B cell (primary cell): ENCODE measurements at regions not wholly inside any gene's neighbourhood (a gene's known extent, or its start where the extent isn't known, plus 50 kb on each side); places are given as distances from the start of the nearest gene placed in this dataset.

Source experiments
- ATAC-seq: fragments of 200-7000 bp; cut with Tn5 transposase; one replicate; pipeline ENCODE4 v1.10.0; 2021; ENCODE audit warnings: low read depth, mild to moderate bottlenecking, moderate number of reproducible peaks, moderate library complexity
- CTCF ChIA-PET: fragments of 350-600 bp; sonication (Branson Sonifier 250); formaldehyde crosslinking; loops from one replicate; lab custom pipeline; 2021; ENCODE audit warnings: antibody characterized with exemption, inconsistent platforms; lab: Charles Lee
- POLR2A ChIA-PET: fragments of 350-600 bp; sonication (Branson Sonifier 250); formaldehyde crosslinking; loops from one replicate; lab custom pipeline; 2021; ENCODE audit warnings: antibody characterized with exemption; lab: Charles Lee
- DNase-seq: peaks from one replicate; pipeline ENCODE4 v3.0.0; 2013
- H2AFZ ChIP-seq: 2 replicates; pipeline ENCODE4 v1.6.1; 2012; ENCODE audit warnings: mild to moderate bottlenecking, low read depth, low read length; ENCODE audit not compliant: insufficient read depth, poor library complexity, severe bottlenecking
- H3K27ac ChIP-seq, 2 donors: 1 replicate in 1 of 2; 2 replicates in 1 of 2; pipeline ENCODE4 v1.5.1; 2012 to 2013; ENCODE audit warnings: low read length in 2 of 2, mild to moderate bottlenecking in 2 of 2, moderate library complexity in 1 of 2
- H3K27me3 ChIP-seq, 4 experiments: fragments of 200-600 bp in 1 of 4; sonication (generic) in 1 of 4; replicated peaks in 1 of 4; 1 replicate in 2 of 4; 2 replicates in 2 of 4; pipeline versions ENCODE4 v1.6.1 to v1.7.0; 2013 to 2016; ENCODE audit warnings: low read length in 3 of 4, mild to moderate bottlenecking in 2 of 4, mixed read lengths in 1 of 4, moderate library complexity in 1 of 4; ENCODE audit not compliant: insufficient read depth in 4 of 4, control insufficient read depth in 3 of 4; ENCODE audit errors: control extremely low read depth in 1 of 4
- H3K36me3 ChIP-seq, 2 experiments: replicated peaks in 1 of 2; 1 replicate in 1 of 2; 2 replicates in 1 of 2; pipeline versions ENCODE4 v1.6.1 to v1.7.1; 2013; ENCODE audit warnings: low read length in 1 of 2; ENCODE audit not compliant: insufficient read depth in 2 of 2, control insufficient read depth in 1 of 2; ENCODE audit errors: control extremely low read depth in 1 of 2, extremely low read depth in 1 of 2
- H3K4me1 ChIP-seq, 2 donors: fragments of 200-600 bp in 1 of 2; sonication (generic) in 1 of 2; 1 replicate in 1 of 2; 2 replicates in 1 of 2; pipeline versions ENCODE4 v1.5.1 to v1.6.1; 2013 to 2017; ENCODE audit warnings: low read length in 2 of 2; ENCODE audit not compliant: control insufficient read depth in 2 of 2, insufficient read depth in 2 of 2
- H3K4me2 ChIP-seq: replicated peaks from 2 replicates; pipeline ENCODE3; 2012; ENCODE audit warnings: mild to moderate bottlenecking, low read depth, low read length; ENCODE audit not compliant: poor library complexity, severe bottlenecking
- H3K4me3 ChIP-seq, 5 experiments: fragments of 200-600 bp in 1 of 5; sonication (generic) in 1 of 5; 1 replicate in 3 of 5; 2 replicates in 2 of 5; pipeline versions ENCODE4 v1.5.1 to v1.7.0; 2011 to 2016; ENCODE audit warnings: low read length in 4 of 5, mild to moderate bottlenecking in 4 of 5, low read depth in 2 of 5, control low read depth in 1 of 5, moderate library complexity in 1 of 5; ENCODE audit not compliant: insufficient read depth in 1 of 5; ENCODE audit errors: control extremely low read depth in 1 of 5, extremely low read depth in 1 of 5
- H3K79me2 ChIP-seq: fragments of 200-600 bp; sonication (generic); one replicate; pipeline ENCODE4 v1.6.0; 2016; ENCODE audit warnings: low read length; ENCODE audit not compliant: control insufficient read depth, insufficient read depth
- H3K9ac ChIP-seq: fragments of 200-600 bp; sonication (generic); 2 replicates; pipeline ENCODE4 v1.6.1; 2017; ENCODE audit warnings: mild to moderate bottlenecking, low read length, moderate library complexity
- H3K9me3 ChIP-seq, 3 donors: one replicate each; pipeline versions ENCODE4 v1.6.1 to v1.7.1; 2013; ENCODE audit warnings: low read length in 2 of 3; ENCODE audit not compliant: control insufficient read depth in 2 of 3, insufficient read depth in 1 of 3; ENCODE audit errors: control extremely low read depth in 1 of 3
- H4K20me1 ChIP-seq: 2 replicates; pipeline ENCODE4 v1.6.0; 2012; ENCODE audit warnings: mild to moderate bottlenecking, low read length; ENCODE audit not compliant: insufficient read depth, control insufficient read depth, poor library complexity, severe bottlenecking
- H3K27ac Mint-ChIP-seq: one replicate; pipeline ENCODE4 v1.8.0; 2021; ENCODE audit warnings: mixed read lengths
- H3K27me3 Mint-ChIP-seq: one replicate; pipeline ENCODE4 v1.8.0; 2021; ENCODE audit warnings: mixed read lengths
- H3K4me1 Mint-ChIP-seq: one replicate; pipeline ENCODE4 v1.8.0; 2021; ENCODE audit warnings: mixed read lengths
- H3K4me3 Mint-ChIP-seq: one replicate; pipeline ENCODE4 v1.8.0; 2021; ENCODE audit warnings: mixed read lengths
- H3K9me3 Mint-ChIP-seq: one replicate; pipeline ENCODE4 v1.8.0; 2022; ENCODE audit warnings: mixed read lengths; ENCODE audit not compliant: insufficient read depth
- EZH2 ChIP-seq: IDR thresholded peaks from 2 replicates; pipeline ENCODE4 v1.6.1; 2012; ENCODE audit warnings: borderline replicate concordance, low read depth, mild to moderate bottlenecking, moderate library complexity, low read length; ENCODE audit not compliant: insufficient read depth, poor library complexity, severe bottlenecking
- WGBS: methylation state at CpG from one replicate; pipeline ENCODE4 v1.1.5; 2013; ENCODE audit warnings: missing lambda C conversion rate; ENCODE audit not compliant: insufficient coverage; 5-methylcytosine and 5-hydroxymethylcytosine counted together
- intact Hi-C: fragments of 100-400 bp; cut with micrococcal nuclease; formaldehyde crosslinking; loops from one replicate; pipeline ENCODE4 v1.10.0; 2022
- TF ChIP-seq, protein P1 (sequence below): fragments of 200-600 bp; IDR thresholded peaks from one replicate; pipeline ENCODE4 v1.8.0; 2022; ENCODE audit warnings: antibody characterized with exemption, mild to moderate bottlenecking

DNA sequence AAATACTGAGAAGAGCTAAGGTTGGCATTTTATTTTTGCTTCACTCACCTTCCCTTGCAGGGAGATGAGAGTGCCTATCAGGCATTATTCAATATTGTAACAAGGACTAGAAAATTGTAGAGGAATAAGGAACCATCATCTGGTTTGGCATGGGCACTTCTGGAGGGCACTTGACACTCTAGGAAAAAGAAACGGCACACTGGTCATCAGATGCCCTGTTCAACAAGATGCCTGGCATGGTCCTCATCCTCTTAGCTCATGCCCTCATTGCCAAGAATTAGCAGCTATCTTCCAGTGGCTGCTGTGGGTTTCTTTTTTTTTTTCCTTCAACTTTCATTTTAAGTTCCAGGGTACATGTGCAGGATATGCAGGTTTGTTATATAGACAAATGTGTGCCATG lies 95.1 kb upstream of the ESRRG start:
- Mint-ChIP-seq H3K9me3 (no peaks in the 10 kb centered on the region), H3K4me1 (no peaks in the 10 kb centered on the region), H3K4me3 (no peak overlapping the region), H3K27ac (no peak overlapping the region), H3K27me3 (no peaks in the 10 kb centered on the region)
- ChIA-PET POLR2A (no interaction called here), CTCF (no interaction called here)
- H3K79me2 ChIP-seq, result no peaks in the 10 kb centered on the region
- no peaks in the 10 kb centered on the region for H4K20me1 ChIP-seq
- no peaks in the 10 kb centered on the region for H3K27me3 ChIP-seq
- intact Hi-C loops, result no loop called here
- no peak overlapping the region for H3K9ac ChIP-seq
- no peak overlapping the region for H3K4me2 ChIP-seq
- TF ChIP-seq EZH2, result no peak
- TF ChIP-seq, protein P1, sequence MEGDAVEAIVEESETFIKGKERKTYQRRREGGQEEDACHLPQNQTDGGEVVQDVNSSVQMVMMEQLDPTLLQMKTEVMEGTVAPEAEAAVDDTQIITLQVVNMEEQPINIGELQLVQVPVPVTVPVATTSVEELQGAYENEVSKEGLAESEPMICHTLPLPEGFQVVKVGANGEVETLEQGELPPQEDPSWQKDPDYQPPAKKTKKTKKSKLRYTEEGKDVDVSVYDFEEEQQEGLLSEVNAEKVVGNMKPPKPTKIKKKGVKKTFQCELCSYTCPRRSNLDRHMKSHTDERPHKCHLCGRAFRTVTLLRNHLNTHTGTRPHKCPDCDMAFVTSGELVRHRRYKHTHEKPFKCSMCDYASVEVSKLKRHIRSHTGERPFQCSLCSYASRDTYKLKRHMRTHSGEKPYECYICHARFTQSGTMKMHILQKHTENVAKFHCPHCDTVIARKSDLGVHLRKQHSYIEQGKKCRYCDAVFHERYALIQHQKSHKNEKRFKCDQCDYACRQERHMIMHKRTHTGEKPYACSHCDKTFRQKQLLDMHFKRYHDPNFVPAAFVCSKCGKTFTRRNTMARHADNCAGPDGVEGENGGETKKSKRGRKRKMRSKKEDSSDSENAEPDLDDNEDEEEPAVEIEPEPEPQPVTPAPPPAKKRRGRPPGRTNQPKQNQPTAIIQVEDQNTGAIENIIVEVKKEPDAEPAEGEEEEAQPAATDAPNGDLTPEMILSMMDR, result no peak
- no peaks in the 10 kb centered on the region for H3K9me3 ChIP-seq
- H2AFZ ChIP-seq, result no peak overlapping the region
- H3K4me3 ChIP-seq, result no peak overlapping the region
- no peaks in the 10 kb centered on the region for H3K36me3 ChIP-seq
- H3K4me1 ChIP-seq, result no peaks in the 10 kb centered on the region
- 89% methylated on average over 1 of the region's 1 CpG for WGBS
- DNase-seq, result no peak
- ATAC-seq, result no peak
- no peak overlapping the region for H3K27ac ChIP-seq

GRCh38 chr1:216815260-216816131 lies 92.3 kb upstream of the ESRRG start:
- CTCF ChIA-PET, result no interaction called here
- ATAC-seq (no peak), DNase-seq (no peak)
- Histone ChIP-seq H3K27ac (no peak overlapping the region), H3K4me3 (no peak overlapping the region), H2AFZ (no peak overlapping the region), H4K20me1 (no peaks in the 10 kb centered on the region), H3K79me2 (no peaks in the 10 kb centered on the region), H3K27me3 (no peaks in the 10 kb centered on the region), H3K36me3 (no peaks in the 10 kb centered on the region), H3K9ac (no peak overlapping the region), H3K4me1 (no peaks in the 10 kb centered on the region), H3K9me3 (no peaks in the 10 kb centered on the region), H3K4me2 (no peak overlapping the region)
- TF ChIP-seq EZH2, result no peak
- TF ChIP-seq, protein P1, result no peak
- H3K27ac Mint-ChIP-seq, result no peak overlapping the region
- H3K4me3 Mint-ChIP-seq, result no peak overlapping the region
- 92% methylated on average over 9 of the region's 11 CpGs for WGBS
- no peaks in the 10 kb centered on the region for H3K9me3 Mint-ChIP-seq
- intact Hi-C loops, result no loop called here
- H3K4me1 Mint-ChIP-seq, result no peaks in the 10 kb centered on the region
- H3K27me3 Mint-ChIP-seq, result no peaks in the 10 kb centered on the region
- POLR2A ChIA-PET, result no interaction called here
